NCI-H524 (cell line): ENCODE measurements at regions not wholly inside any gene's neighbourhood (a gene's known extent, or its start where the extent isn't known, plus 50 kb on each side); places are given as distances from the start of the nearest gene placed in this dataset.
"Not testable (repeated sequence)": the region's sequence is repeated elsewhere in the genome, so short reads cannot be mapped to it uniquely, and the experiment has no call there.

Experiments
- DNase-seq, 2 experiments: peaks; one replicate each; lab custom pipeline; 2025; lab: John Stamatoyannopoulos, UW

GRCh38 chr6:95865857-95866256 is 149.9 kb upstream of the FUT9 start:
- no peak for DNase-seq

- DNase-seq: peak in 1 of 2 experiments; percentile 33
Measured at GRCh38 chr6:95866732-95867131, 149.0 kb upstream of the FUT9 start.

- DNase-seq: no peak
Measured at GRCh38 chr6:95867205-95867604, 148.6 kb upstream of the FUT9 start.

GRCh38 chr6:95877480-95877879 is 138.3 kb upstream of the FUT9 start:
- no peak for DNase-seq

GRCh38 chr6:95879856-95880255 is 135.9 kb upstream of the FUT9 start:
- peak; percentile 40 to 62 for DNase-seq

GRCh38 chr6:95882371-95882770 is 133.4 kb upstream of the FUT9 start:
- DNase-seq: no peak

- not testable (repeated sequence) for DNase-seq
Measured at GRCh38 chr6:95888711-95889110, 127.1 kb upstream of the FUT9 start.

- no peak for DNase-seq
Measured at GRCh38 chr6:95905132-95905531, 110.6 kb upstream of the FUT9 start.

- no peak for DNase-seq
Measured at GRCh38 chr6:95917034-95917433, 98.7 kb upstream of the FUT9 start.

GRCh38 chr6:95923518-95923917 is 92.3 kb upstream of the FUT9 start:
- no peak for DNase-seq

- no peak for DNase-seq
Measured at GRCh38 chr6:95935736-95936135, 80.0 kb upstream of the FUT9 start.

- DNase-seq: no peak
Measured at GRCh38 chr6:95946906-95947305, 68.9 kb upstream of the FUT9 start.

- no peak for DNase-seq
Measured at GRCh38 chr6:95948324-95948723, 67.5 kb upstream of the FUT9 start.

GRCh38 chr6:95949985-95950384 is 65.8 kb upstream of the FUT9 start:
- no peak for DNase-seq

- DNase-seq: no peak
Measured at GRCh38 chr6:95958686-95959085, 57.1 kb upstream of the FUT9 start.

- no peak for DNase-seq
Measured at GRCh38 chr6:95959261-95959660, 56.5 kb upstream of the FUT9 start.
